C4-2B (cell line): ENCODE measurements at regions not wholly inside any gene's neighbourhood (a gene's known extent, or its start where the extent isn't known, plus 50 kb on each side); places are given as distances from the start of the nearest gene placed in this dataset.

Source experiments
- ZFX ChIP-seq: fragments of 450-650 bp; IDR thresholded peaks from 2 replicates; pipeline ENCODE4 v1.6.1; 2017
- TF ChIP-seq, protein P1 (sequence below): fragments of 450-650 bp; conservative IDR thresholded peaks from 2 replicates; pipeline ENCODE4 v1.5.1; 2017; ENCODE audit warnings: mild to moderate bottlenecking

GRCh38 chr12:20188930-20189653 lies 179.2 kb upstream of the PDE3A start:
- TF ChIP-seq, protein P1, sequence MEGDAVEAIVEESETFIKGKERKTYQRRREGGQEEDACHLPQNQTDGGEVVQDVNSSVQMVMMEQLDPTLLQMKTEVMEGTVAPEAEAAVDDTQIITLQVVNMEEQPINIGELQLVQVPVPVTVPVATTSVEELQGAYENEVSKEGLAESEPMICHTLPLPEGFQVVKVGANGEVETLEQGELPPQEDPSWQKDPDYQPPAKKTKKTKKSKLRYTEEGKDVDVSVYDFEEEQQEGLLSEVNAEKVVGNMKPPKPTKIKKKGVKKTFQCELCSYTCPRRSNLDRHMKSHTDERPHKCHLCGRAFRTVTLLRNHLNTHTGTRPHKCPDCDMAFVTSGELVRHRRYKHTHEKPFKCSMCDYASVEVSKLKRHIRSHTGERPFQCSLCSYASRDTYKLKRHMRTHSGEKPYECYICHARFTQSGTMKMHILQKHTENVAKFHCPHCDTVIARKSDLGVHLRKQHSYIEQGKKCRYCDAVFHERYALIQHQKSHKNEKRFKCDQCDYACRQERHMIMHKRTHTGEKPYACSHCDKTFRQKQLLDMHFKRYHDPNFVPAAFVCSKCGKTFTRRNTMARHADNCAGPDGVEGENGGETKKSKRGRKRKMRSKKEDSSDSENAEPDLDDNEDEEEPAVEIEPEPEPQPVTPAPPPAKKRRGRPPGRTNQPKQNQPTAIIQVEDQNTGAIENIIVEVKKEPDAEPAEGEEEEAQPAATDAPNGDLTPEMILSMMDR = no peak
- TF ChIP-seq ZFX = no peak
